Esophagus squamous epithelium (tissue), 4 donors: ENCODE measurements at regions not wholly inside any gene's neighbourhood (a gene's known extent, or its start where the extent isn't known, plus 50 kb on each side); places are given as distances from the start of the nearest gene placed in this dataset.

Experiments used
- CTCF ChIP-seq, 6 experiments: fragments of 450-650 bp in 4 of 6; fragments of 200-600 bp in 2 of 6; sonication (generic) in 2 of 6; IDR thresholded peaks; one replicate each; pipeline ENCODE4 v1.5.1; 2016 to 2019; ENCODE audit warnings: antibody characterized with exemption in 6 of 6, mild to moderate bottlenecking in 4 of 6, moderate library complexity in 4 of 6
- POLR2A ChIP-seq, 4 donors: fragments of 450-650 bp; IDR thresholded peaks; one replicate each; pipeline ENCODE4 v1.6.1; 2017; ENCODE audit warnings: antibody characterized with exemption in 4 of 4, mild to moderate bottlenecking in 4 of 4, moderate library complexity in 3 of 4

- TF ChIP-seq CTCF (IDR thresholded peaks at IDR 0.05) (no peak), POLR2A (IDR thresholded peaks at IDR 0.05) (no peak)
Observed at GRCh38 chr4:85152480-85152879, 186.0 kb upstream of the WDFY3 start.
